A673 (cell line): ENCODE measurements at regions not wholly inside any gene's neighbourhood (a gene's known extent, or its start where the extent isn't known, plus 50 kb on each side); places are given as distances from the start of the nearest gene placed in this dataset.

Experiments
- BruUV-seq: library from RNA; stranded (reverse); fragments of 400-500 nt; replicated peaks from 2 replicates; lab custom pipeline; 2021; lab: Mats Ljungman, UMichigan
- CTCF ChIA-PET: fragments of 300-600 bp; sonication (Branson Sonifier 250); formaldehyde crosslinking; loops from one replicate; lab custom pipeline; 2022; ENCODE audit warnings: antibody characterized with exemption; lab: Charles Lee
- POLR2A ChIA-PET: fragments of 300-600 bp; sonication (Branson Sonifier 250); formaldehyde crosslinking; loops from one replicate; lab custom pipeline; 2022; ENCODE audit warnings: antibody characterized with exemption; ENCODE audit not compliant: low non-redundant PET; lab: Charles Lee
- DNase-seq: peaks from one replicate; pipeline ENCODE4 v3.0.0-alpha.2; 2015; ENCODE audit warnings: low spot score
- H3K27ac ChIP-seq: fragments of 200-600 bp; sonication (generic); 2 replicates; pipeline ENCODE4 v1.5.1; 2016; ENCODE audit warnings: mixed run types, low read depth, mild to moderate bottlenecking, mixed read lengths, antibody characterized with exemption, low read length; ENCODE audit not compliant: poor library complexity, severe bottlenecking
- H3K27me3 ChIP-seq: fragments of 200-600 bp; sonication (generic); replicated peaks from 2 replicates; pipeline ENCODE4 v1.6.1; 2017; ENCODE audit warnings: mixed run types, low read depth, mild to moderate bottlenecking, mixed read lengths, antibody characterized with exemption, low read length; ENCODE audit not compliant: insufficient read depth, poor library complexity
- H3K36me3 ChIP-seq: fragments of 200-600 bp; sonication (generic); 2 replicates; pipeline ENCODE4 v1.6.1; 2016; ENCODE audit warnings: mixed run types, mild to moderate bottlenecking, mixed read lengths, antibody characterized with exemption, low read length; ENCODE audit not compliant: insufficient read depth, poor library complexity, severe bottlenecking
- H3K4me1 ChIP-seq: fragments of 200-600 bp; sonication (generic); 2 replicates; pipeline ENCODE4 v1.6.1; 2017; ENCODE audit warnings: mixed run types, mild to moderate bottlenecking, mixed read lengths, antibody characterized with exemption, low read length; ENCODE audit not compliant: insufficient read depth, poor library complexity, severe bottlenecking
- H3K4me3 ChIP-seq: fragments of 200-600 bp; sonication (generic); 2 replicates; pipeline ENCODE4 v1.5.1; 2016; ENCODE audit warnings: low read depth, mixed run types, mild to moderate bottlenecking, mixed read lengths, low read length; ENCODE audit not compliant: poor library complexity, severe bottlenecking
- H3K9me3 ChIP-seq: fragments of 200-600 bp; sonication (generic); 2 replicates; pipeline ENCODE4 v1.6.1; 2016; ENCODE audit warnings: mixed run types, low read depth, mild to moderate bottlenecking, mixed read lengths, antibody characterized with exemption, low read length; ENCODE audit not compliant: poor library complexity, severe bottlenecking
- EZH2 ChIP-seq: fragments of 200-600 bp; sonication (generic); IDR thresholded peaks from 2 replicates; pipeline ENCODE4 v1.6.1; 2017; ENCODE audit warnings: borderline replicate concordance, low read depth, mild to moderate bottlenecking, mixed read lengths, antibody characterized with exemption, low read length; ENCODE audit not compliant: poor library complexity, severe bottlenecking
- intact Hi-C: fragments of 100-400 bp; cut with micrococcal nuclease; formaldehyde crosslinking; loops from one replicate; pipeline ENCODE4 v1.10.0; 2022; ENCODE audit not compliant: unreplicated experiment
- TF ChIP-seq, protein P1 (sequence below): fragments of 300-800, 200-600 bp; sonication (generic); conservative IDR thresholded peaks from 2 replicates; pipeline ENCODE4 v1.5.1; 2017; ENCODE audit warnings: low read depth, mild to moderate bottlenecking, antibody characterized with exemption, low read length, moderate library complexity, mixed read lengths

DNA sequence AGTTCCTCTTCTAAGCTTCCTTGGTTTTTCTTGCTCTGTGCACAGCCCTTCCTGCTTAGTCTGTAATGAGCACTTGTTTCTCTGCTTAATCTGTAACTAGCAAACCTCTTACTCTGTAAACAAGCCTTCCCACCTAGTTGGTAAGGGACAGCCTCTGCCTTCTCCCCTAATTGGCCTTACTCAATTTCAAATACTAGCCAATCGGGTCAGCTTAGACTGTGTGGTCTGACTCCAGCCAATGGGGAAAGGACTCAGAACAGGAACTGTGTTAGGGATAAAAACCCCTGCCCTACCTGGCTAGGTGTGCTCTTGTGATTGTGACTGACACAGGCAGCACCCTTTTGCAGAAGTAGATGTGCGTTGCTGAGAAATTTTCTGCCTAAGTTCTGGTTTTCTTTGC lies 136.5 kb upstream of the AADAT start:
- H3K36me3 ChIP-seq = no peaks in the 10 kb centered on the region
- H3K4me1 ChIP-seq = no peaks in the 10 kb centered on the region
- H3K27me3 ChIP-seq = no peaks in the 10 kb centered on the region
- H3K4me3 ChIP-seq = no peak overlapping the region
- intact Hi-C loops = no loop called here
- CTCF ChIA-PET = no interaction called here
- no peaks in the 10 kb centered on the region for H3K9me3 ChIP-seq
- no TSS peak for BruUV-seq
- DNase-seq = no peak
- H3K27ac ChIP-seq = no peak overlapping the region
- POLR2A ChIA-PET = no interaction called here
- TF ChIP-seq, protein P1, sequence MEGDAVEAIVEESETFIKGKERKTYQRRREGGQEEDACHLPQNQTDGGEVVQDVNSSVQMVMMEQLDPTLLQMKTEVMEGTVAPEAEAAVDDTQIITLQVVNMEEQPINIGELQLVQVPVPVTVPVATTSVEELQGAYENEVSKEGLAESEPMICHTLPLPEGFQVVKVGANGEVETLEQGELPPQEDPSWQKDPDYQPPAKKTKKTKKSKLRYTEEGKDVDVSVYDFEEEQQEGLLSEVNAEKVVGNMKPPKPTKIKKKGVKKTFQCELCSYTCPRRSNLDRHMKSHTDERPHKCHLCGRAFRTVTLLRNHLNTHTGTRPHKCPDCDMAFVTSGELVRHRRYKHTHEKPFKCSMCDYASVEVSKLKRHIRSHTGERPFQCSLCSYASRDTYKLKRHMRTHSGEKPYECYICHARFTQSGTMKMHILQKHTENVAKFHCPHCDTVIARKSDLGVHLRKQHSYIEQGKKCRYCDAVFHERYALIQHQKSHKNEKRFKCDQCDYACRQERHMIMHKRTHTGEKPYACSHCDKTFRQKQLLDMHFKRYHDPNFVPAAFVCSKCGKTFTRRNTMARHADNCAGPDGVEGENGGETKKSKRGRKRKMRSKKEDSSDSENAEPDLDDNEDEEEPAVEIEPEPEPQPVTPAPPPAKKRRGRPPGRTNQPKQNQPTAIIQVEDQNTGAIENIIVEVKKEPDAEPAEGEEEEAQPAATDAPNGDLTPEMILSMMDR = no peak
- TF ChIP-seq EZH2 = no peak

DNA sequence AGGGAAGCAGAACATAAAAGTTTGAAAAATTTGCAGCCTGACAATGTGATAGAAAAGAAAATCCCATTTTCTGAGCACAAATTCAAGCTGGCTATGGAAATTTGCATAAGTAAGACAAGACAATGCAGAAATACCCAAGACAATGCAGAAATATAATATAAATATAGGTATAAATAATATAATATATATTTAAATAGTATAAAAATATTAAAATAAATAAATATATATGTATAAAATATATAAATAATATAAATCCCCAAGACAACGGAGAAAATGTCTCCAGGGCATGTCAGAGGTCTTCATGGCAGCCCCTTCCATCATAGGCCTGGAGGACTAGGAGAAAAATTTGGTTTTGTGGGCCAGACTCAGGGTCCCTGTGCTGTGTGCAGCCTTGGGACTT lies 125.0 kb upstream of the AADAT start:
- BruUV-seq = no TSS peak
- Histone ChIP-seq H3K4me1 (no peaks in the 10 kb centered on the region), H3K27ac (no peak overlapping the region), H3K36me3 (no peaks in the 10 kb centered on the region), H3K9me3 (peaks cover 7% of the 10 kb centered on the region), H3K27me3 (no peaks in the 10 kb centered on the region), H3K4me3 (no peak overlapping the region)
- CTCF ChIA-PET = no interaction called here
- intact Hi-C loops = no loop called here
- TF ChIP-seq, protein P1 = no peak
- no peak for TF ChIP-seq EZH2
- POLR2A ChIA-PET = no interaction called here
- no peak for DNase-seq

DNA sequence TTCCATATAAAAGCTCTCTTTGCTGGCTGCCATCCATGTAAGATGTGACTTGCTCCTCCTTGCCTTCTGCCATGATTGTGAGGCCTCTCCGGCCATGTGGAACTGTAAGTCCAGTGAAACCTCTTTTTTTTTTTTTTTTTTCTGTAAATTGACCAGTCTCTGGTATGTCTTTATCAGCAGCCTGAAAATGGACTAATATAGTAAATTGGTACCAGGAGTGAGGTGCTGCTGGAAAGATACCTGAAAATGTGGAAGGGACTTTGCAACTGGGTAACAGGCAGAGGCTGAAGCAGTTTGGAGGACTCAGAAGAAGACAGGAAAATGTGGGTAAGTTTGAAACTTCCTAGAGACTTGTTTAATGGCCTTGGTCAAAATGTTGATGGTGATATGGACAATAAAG lies 124.3 kb upstream of the AADAT start:
- CTCF ChIA-PET = no interaction called here
- no peaks in the 10 kb centered on the region for H3K27me3 ChIP-seq
- no TSS peak for BruUV-seq
- H3K4me3 ChIP-seq = no peak overlapping the region
- H3K27ac ChIP-seq = no peak overlapping the region
- TF ChIP-seq, protein P1 = no peak
- no peak for TF ChIP-seq EZH2
- intact Hi-C loops = no loop called here
- H3K4me1 ChIP-seq = no peaks in the 10 kb centered on the region
- no peaks in the 10 kb centered on the region for H3K36me3 ChIP-seq
- H3K9me3 ChIP-seq = peaks cover 7% of the 10 kb centered on the region
- DNase-seq = no peak
- POLR2A ChIA-PET = no interaction called here
